H1 (cell line): ENCODE measurements at regions not wholly inside any gene's neighbourhood (a gene's known extent, or its start where the extent isn't known, plus 50 kb on each side); places are given as distances from the start of the nearest gene placed in this dataset.

Experiments used
- CTCF ChIA-PET: fragments of 300-600 bp; sonication (Branson Sonifier 250); formaldehyde crosslinking; loops from one replicate; lab custom pipeline; 2021; ENCODE audit not compliant: partially characterized antibody; lab: Charles Lee
- POLR2A ChIA-PET: fragments of 300-600 bp; sonication (Branson Sonifier 250); formaldehyde crosslinking; loops from one replicate; lab custom pipeline; 2021; ENCODE audit warnings: inconsistent platforms; ENCODE audit not compliant: partially characterized antibody; lab: Charles Lee
- DNase-seq, 2 experiments: peaks; one replicate each; pipeline versions ENCODE4 v3.0.0 to v3.0.0-alpha.2; 2010 to 2022; ENCODE audit warnings: low spot score in 2 of 2, low read depth in 1 of 2, mixed read lengths in 1 of 2
- FAIRE-seq: peaks from 2 replicates; lab custom pipeline; 2011; peaks lifted over from hg19 to GRCh38; lab: Jason Lieb, UNC
- H2AFZ ChIP-seq: 2 replicates; pipeline ENCODE4 v1.8.1; 2012; ENCODE audit warnings: low read length, inconsistent platforms
- H2AK5ac ChIP-seq: 2 replicates; pipeline ENCODE4 v1.6.1; 2013; ENCODE audit warnings: low read depth, low read length
- H2BK120ac ChIP-seq: replicated peaks from 2 replicates; pipeline ENCODE3; 2013; ENCODE audit warnings: low read depth, low read length, inconsistent platforms
- H2BK12ac ChIP-seq: 2 replicates; pipeline ENCODE4 v1.6.1; 2013; ENCODE audit warnings: low read depth, low read length
- H2BK15ac ChIP-seq: 2 replicates; pipeline ENCODE4 v1.6.1; 2013; ENCODE audit warnings: low read length
- H2BK20ac ChIP-seq: 2 replicates; pipeline ENCODE4 v1.6.1; 2013; ENCODE audit warnings: low read length
- H2BK5ac ChIP-seq: 2 replicates; pipeline ENCODE4 v1.6.1; 2013; ENCODE audit warnings: low read depth, low read length
- H3K14ac ChIP-seq: 2 replicates; pipeline ENCODE4 v1.6.1; 2013; ENCODE audit warnings: inconsistent platforms; ENCODE audit not compliant: insufficient read length
- H3K18ac ChIP-seq: 2 replicates; pipeline ENCODE4 v1.6.1; 2013; ENCODE audit warnings: low read length; ENCODE audit errors: extremely low read depth
- H3K23ac ChIP-seq: 2 replicates; pipeline ENCODE4 v1.6.1; 2013; ENCODE audit warnings: inconsistent platforms; ENCODE audit not compliant: insufficient read length
- H3K23me2 ChIP-seq: 2 replicates; pipeline ENCODE4 v1.6.1; 2013; ENCODE audit warnings: low read depth, low read length
- H3K27ac ChIP-seq: 2 replicates; pipeline ENCODE4 v1.6.1; 2011; ENCODE audit warnings: low read depth, low read length, inconsistent platforms
- H3K27me3 ChIP-seq, 4 experiments: replicated peaks in 1 of 4; 1 replicate in 1 of 4; 2 replicates in 3 of 4; pipeline versions ENCODE4 v1.6.1 to v1.8.1; 2011 to 2013; ENCODE audit warnings: low read length in 3 of 4, mild to moderate bottlenecking in 3 of 4, inconsistent platforms in 2 of 4, mixed read lengths in 2 of 4, moderate library complexity in 1 of 4; ENCODE audit not compliant: control insufficient read depth in 3 of 4, insufficient read depth in 3 of 4; ENCODE audit errors: extremely low read depth in 1 of 4
- H3K36me3 ChIP-seq, 4 experiments: 2 replicates each; pipeline versions ENCODE4 v1.6.1 to v1.8.1; 2011 to 2013; ENCODE audit warnings: mild to moderate bottlenecking in 4 of 4, low read length in 3 of 4, moderate library complexity in 2 of 4, control low read depth in 1 of 4, inconsistent platforms in 1 of 4; ENCODE audit not compliant: insufficient read depth in 4 of 4, control insufficient read depth in 2 of 4
- H3K4ac ChIP-seq: replicated peaks from 2 replicates; pipeline ENCODE3; 2013; ENCODE audit warnings: low read length, low read depth, mixed read lengths, inconsistent platforms; ENCODE audit not compliant: insufficient read length
- H3K4me1 ChIP-seq, 4 experiments: replicated peaks in 1 of 4; 1 replicate in 1 of 4; 2 replicates in 3 of 4; pipeline versions ENCODE4 v1.6.1 to v1.8.1; 2011 to 2013; ENCODE audit warnings: low read length in 3 of 4, inconsistent platforms in 2 of 4, mixed read lengths in 1 of 4; ENCODE audit not compliant: insufficient read depth in 4 of 4, control insufficient read depth in 3 of 4
- H3K4me2 ChIP-seq, 2 experiments: 2 replicates each; pipeline versions ENCODE4 v1.6.1 to v1.8.1; 2011 to 2013; ENCODE audit warnings: low read depth in 2 of 2, low read length in 2 of 2, control low read depth in 1 of 2, inconsistent platforms in 1 of 2, mild to moderate bottlenecking in 1 of 2; ENCODE audit not compliant: insufficient read depth in 1 of 2
- H3K4me3 ChIP-seq, 4 experiments: fragments of 200-600, 300-600 bp in 1 of 4; sonication (generic), shearing (Covaris generic), sonication (Bioruptor Twin) in 1 of 4; 2 replicates each; pipeline versions ENCODE4 v1.5.1 to v1.8.1; 2011 to 2016; ENCODE audit warnings: low read length in 4 of 4, low read depth in 3 of 4, control low read depth in 2 of 4, inconsistent platforms in 2 of 4, mild to moderate bottlenecking in 2 of 4, mixed read lengths in 1 of 4, moderate library complexity in 1 of 4; ENCODE audit not compliant: insufficient read depth in 2 of 4; ENCODE audit errors: extremely low read depth in 1 of 4
- H3K56ac ChIP-seq: replicated peaks from 2 replicates; pipeline ENCODE3; 2013; ENCODE audit warnings: low read depth, mild to moderate bottlenecking, mixed read lengths, low read length, inconsistent platforms; ENCODE audit not compliant: insufficient read length
- H3K79me1 ChIP-seq: 2 replicates; pipeline ENCODE4 v1.6.1; 2013; ENCODE audit warnings: low read depth, low read length, control low read depth
- H3K79me2 ChIP-seq, 2 experiments: 2 replicates each; pipeline versions ENCODE4 v1.6.1 to v1.8.1; 2012 to 2013; ENCODE audit warnings: low read length in 2 of 2, mild to moderate bottlenecking in 2 of 2, inconsistent platforms in 1 of 2; ENCODE audit not compliant: insufficient read depth in 2 of 2, control insufficient read depth in 1 of 2
- H3K9ac ChIP-seq, 4 experiments: replicated peaks in 1 of 4; 1 replicate in 1 of 4; 2 replicates in 3 of 4; pipeline versions ENCODE4 v1.6.1 to v1.8.1; 2011 to 2013; ENCODE audit warnings: low read depth in 3 of 4, low read length in 3 of 4, control low read depth in 2 of 4, mild to moderate bottlenecking in 2 of 4, moderate library complexity in 2 of 4, inconsistent platforms in 1 of 4; ENCODE audit errors: extremely low read depth in 1 of 4
- H3K9me3 ChIP-seq, 2 experiments: 2 replicates each; pipeline versions ENCODE4 v1.6.1 to v1.8.1; 2012 to 2013; ENCODE audit warnings: mild to moderate bottlenecking in 2 of 2, moderate library complexity in 2 of 2, control low read depth in 1 of 2, inconsistent platforms in 1 of 2, low read depth in 1 of 2, low read length in 1 of 2, mixed read lengths in 1 of 2; ENCODE audit not compliant: insufficient read depth in 2 of 2
- H4K20me1 ChIP-seq, 2 experiments: replicated peaks in 1 of 2; 2 replicates each; pipeline versions ENCODE3 to v1.8.1; 2011 to 2013; ENCODE audit warnings: inconsistent platforms in 2 of 2, low read length in 2 of 2, mild to moderate bottlenecking in 1 of 2; ENCODE audit not compliant: insufficient read depth in 2 of 2, control insufficient read depth in 1 of 2
- H4K5ac ChIP-seq: 2 replicates; pipeline ENCODE4 v1.6.1; 2013; ENCODE audit warnings: low read length, low read depth, mixed read lengths, inconsistent platforms; ENCODE audit not compliant: insufficient read length
- H4K8ac ChIP-seq: 2 replicates; pipeline ENCODE4 v1.8.0; 2013; ENCODE audit warnings: mild to moderate bottlenecking, moderate library complexity, low read length, inconsistent platforms; ENCODE audit not compliant: insufficient read depth; ENCODE audit errors: extremely low read depth
- H4K91ac ChIP-seq: replicated peaks from 2 replicates; pipeline ENCODE3; 2013; ENCODE audit warnings: low read length, mixed read lengths, inconsistent platforms; ENCODE audit not compliant: insufficient read length
- ATF2 ChIP-seq: IDR thresholded peaks from 2 replicates; pipeline ENCODE4 v1.6.1; 2012; ENCODE audit warnings: low read length, inconsistent platforms
- GTF2F1 ChIP-seq: IDR thresholded peaks from 2 replicates; pipeline ENCODE4 v1.6.1; 2012; ENCODE audit warnings: low read depth, low read length, improper control_type of control experiment, borderline replicate concordance
- POU5F1 ChIP-seq: IDR thresholded peaks from 2 replicates; pipeline ENCODE4 v1.6.1; 2011; ENCODE audit warnings: low read depth, mild to moderate bottlenecking, low read length, moderate library complexity
- WGBS, 2 experiments: shearing (Covaris generic) in 1 of 2; methylation state at CpG; one replicate each; pipeline versions ENCODE4 v1.1.6 to v1.1.7; 2013 to 2015; ENCODE audit warnings: low lambda C conversion rate in 2 of 2, mixed read lengths in 2 of 2, inconsistent platforms in 1 of 2, low coverage in 1 of 2, missing lambda C conversion rate in 1 of 2; ENCODE audit not compliant: insufficient replicate concordance in 2 of 2, insufficient coverage in 1 of 2, insufficient read length in 1 of 2; ENCODE audit errors: extremely low coverage in 1 of 2, missing lambda C conversion rate in 1 of 2; 5-methylcytosine and 5-hydroxymethylcytosine counted together

GRCh38 chr1:213409971-213410370, 358.9 kb downstream of the RPS6KC1 start:
- no peak overlapping the region; the same call in 1 of the 2 replicates for H4K8ac ChIP-seq
- DNase-seq (no peak), FAIRE-seq (no peak)
- no peaks in the 10 kb centered on the region for H3K23me2 ChIP-seq
- H4K20me1 ChIP-seq: no peaks in the 10 kb centered on the region
- H3K56ac ChIP-seq: no peak overlapping the region
- no peaks in the 10 kb centered on the region for H3K79me1 ChIP-seq
- H3K9ac ChIP-seq: no peak overlapping the region
- H3K14ac ChIP-seq: no peak overlapping the region
- no peak overlapping the region for H2BK120ac ChIP-seq
- H3K4me3 ChIP-seq: no peak overlapping the region
- H2BK5ac ChIP-seq: no peak overlapping the region
- H3K4ac ChIP-seq: no peak overlapping the region
- no peak overlapping the region for H2AK5ac ChIP-seq
- H3K36me3 ChIP-seq: no peaks in the 10 kb centered on the region
- no peak overlapping the region for H3K18ac ChIP-seq
- H3K4me1 ChIP-seq: no peaks in the 10 kb centered on the region
- H4K91ac ChIP-seq: no peak overlapping the region
- WGBS, 2 experiments: 89% methylated on average over 2 of the region's 2 CpGs; no CpG with 5 or more reads in 1 of the 2 experiments
- H2BK15ac ChIP-seq: no peak overlapping the region
- no peaks in the 10 kb centered on the region for H3K27me3 ChIP-seq
- H2BK20ac ChIP-seq: 0 out of 2 replicates have a peak overlapping the region, but pooled peaks have one; percentile 61
- no peak overlapping the region for H2BK12ac ChIP-seq
- no peaks in the 10 kb centered on the region for H3K9me3 ChIP-seq
- no peak overlapping the region for H3K27ac ChIP-seq
- no peak overlapping the region for H4K5ac ChIP-seq
- no peak overlapping the region for H2AFZ ChIP-seq
- ChIA-PET CTCF (interaction anchor here (0.6 kb wide), 1 partner anchor 1218 kb away, joined by 3 read pairs; no protein-coding TSS in a partner anchor), POLR2A (no interaction called here)
- H3K4me2 ChIP-seq: no peak overlapping the region
- no peaks in the 10 kb centered on the region for H3K79me2 ChIP-seq
- no peak overlapping the region for H3K23ac ChIP-seq
- TF ChIP-seq POU5F1: no peak
- TF ChIP-seq GTF2F1: no peak
- TF ChIP-seq ATF2: no peak
